Activated T-cell treated with anti-CD3 and anti-CD28 coated beads, Interleukin-2, amount 50 U/mL, for 4 hours (primary cell): ENCODE measurements at regions not wholly inside any gene's neighbourhood (a gene's known extent, or its start where the extent isn't known, plus 50 kb on each side); places are given as distances from the start of the nearest gene placed in this dataset.

Source experiments
- ATAC-seq, 2 donors: fragments of 200-7000 bp; cut with Tn5 transposase; one replicate each; pipeline ENCODE4 v1.10.0; 2021
- DNase-seq: peaks from one replicate; pipeline ENCODE4 v3.0.0-alpha.2; 2020
- H3K27me3 Mint-ChIP-seq: one replicate; pipeline ENCODE4 v1.8.0; 2021; ENCODE audit warnings: low read depth, mixed read lengths
- H3K36me3 Mint-ChIP-seq: one replicate; pipeline ENCODE4 v1.8.0; 2022; ENCODE audit warnings: mixed read lengths; ENCODE audit not compliant: insufficient read depth
- H3K4me1 Mint-ChIP-seq: one replicate; pipeline ENCODE4 v1.8.0; 2021; ENCODE audit warnings: low read depth, mixed read lengths
- H3K4me3 Mint-ChIP-seq: one replicate; pipeline ENCODE4 v1.8.0; 2021; ENCODE audit warnings: mild to moderate bottlenecking, moderate library complexity, mixed read lengths
- H3K9me3 Mint-ChIP-seq: one replicate; pipeline ENCODE4 v1.8.0; 2021; ENCODE audit warnings: mixed read lengths

DNA sequence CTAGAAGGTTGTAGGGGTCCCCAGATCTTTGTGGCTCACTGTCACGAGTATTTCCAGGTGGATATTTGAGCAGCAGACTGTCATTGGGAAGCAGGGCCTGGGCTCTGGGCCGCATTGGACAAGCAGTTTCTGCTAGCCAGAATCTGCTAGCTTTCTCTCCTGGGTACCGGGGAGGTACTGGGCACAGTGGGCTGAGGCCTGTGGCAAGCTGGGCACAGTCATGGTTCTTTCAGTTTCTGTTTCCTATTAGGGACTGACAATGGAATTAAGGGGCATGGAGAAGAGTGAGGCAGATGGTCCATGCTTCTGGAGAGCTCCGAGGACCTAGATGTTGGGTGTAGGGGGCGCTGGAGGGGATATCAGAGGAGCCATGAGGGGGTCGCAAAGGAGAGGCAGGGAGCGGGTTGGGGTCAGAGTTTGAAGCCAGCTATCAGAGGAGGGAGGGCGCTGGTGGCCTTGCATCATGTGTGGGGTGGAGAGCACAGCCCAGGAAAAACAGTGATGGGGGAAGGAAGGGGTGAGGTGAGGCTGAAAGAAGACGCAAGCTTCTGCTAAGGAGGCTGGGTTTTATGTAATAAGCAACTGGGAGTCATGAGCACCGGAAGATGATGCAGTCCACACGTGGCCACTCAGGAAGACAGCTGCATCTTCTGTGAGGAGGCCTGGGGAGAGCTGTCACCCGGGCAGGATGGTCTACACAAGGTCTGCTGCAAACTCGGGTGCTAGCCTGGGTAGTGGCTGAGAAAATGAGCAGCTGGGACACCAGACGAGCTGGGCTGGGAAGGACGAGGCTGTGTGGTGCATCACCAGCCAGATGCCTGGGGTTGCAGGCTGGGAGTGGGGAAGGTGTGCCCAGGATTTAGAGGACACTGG is 72.7 kb downstream of the IER5 start:
- Mint-ChIP-seq H3K9me3 (peaks cover 15% of the 10 kb centered on the region), H3K4me1 (peaks cover 33% of the 10 kb centered on the region), H3K27me3 (no peaks in the 10 kb centered on the region), H3K4me3 (no peak overlapping the region), H3K36me3 (no peaks in the 10 kb centered on the region)
- no peak for DNase-seq
- ATAC-seq = no peak

DNA sequence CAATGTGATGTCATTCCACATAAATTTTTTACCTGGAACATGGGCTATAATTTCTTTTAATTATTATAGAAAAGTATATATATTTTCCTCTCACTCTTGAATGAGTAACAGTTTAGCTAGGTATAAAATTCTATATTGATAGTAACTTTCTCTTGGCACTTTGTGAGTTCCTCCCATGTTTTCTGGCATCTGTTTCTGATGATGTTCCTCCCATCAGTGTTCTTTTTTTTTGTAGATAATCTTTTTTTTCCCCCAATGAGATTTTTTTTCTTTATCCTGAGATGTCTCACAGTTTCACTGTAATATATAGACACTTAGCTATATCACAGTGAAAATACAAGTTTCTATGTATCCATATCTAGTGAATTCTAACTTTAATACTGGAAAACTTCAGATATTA is 75.2 kb downstream of the IER5 start:
- ATAC-seq (no peak), DNase-seq (no peak)
- Mint-ChIP-seq H3K4me1 (peaks cover 23% of the 10 kb centered on the region), H3K9me3 (peaks cover 15% of the 10 kb centered on the region), H3K27me3 (no peaks in the 10 kb centered on the region), H3K4me3 (no peak overlapping the region), H3K36me3 (no peaks in the 10 kb centered on the region)

DNA sequence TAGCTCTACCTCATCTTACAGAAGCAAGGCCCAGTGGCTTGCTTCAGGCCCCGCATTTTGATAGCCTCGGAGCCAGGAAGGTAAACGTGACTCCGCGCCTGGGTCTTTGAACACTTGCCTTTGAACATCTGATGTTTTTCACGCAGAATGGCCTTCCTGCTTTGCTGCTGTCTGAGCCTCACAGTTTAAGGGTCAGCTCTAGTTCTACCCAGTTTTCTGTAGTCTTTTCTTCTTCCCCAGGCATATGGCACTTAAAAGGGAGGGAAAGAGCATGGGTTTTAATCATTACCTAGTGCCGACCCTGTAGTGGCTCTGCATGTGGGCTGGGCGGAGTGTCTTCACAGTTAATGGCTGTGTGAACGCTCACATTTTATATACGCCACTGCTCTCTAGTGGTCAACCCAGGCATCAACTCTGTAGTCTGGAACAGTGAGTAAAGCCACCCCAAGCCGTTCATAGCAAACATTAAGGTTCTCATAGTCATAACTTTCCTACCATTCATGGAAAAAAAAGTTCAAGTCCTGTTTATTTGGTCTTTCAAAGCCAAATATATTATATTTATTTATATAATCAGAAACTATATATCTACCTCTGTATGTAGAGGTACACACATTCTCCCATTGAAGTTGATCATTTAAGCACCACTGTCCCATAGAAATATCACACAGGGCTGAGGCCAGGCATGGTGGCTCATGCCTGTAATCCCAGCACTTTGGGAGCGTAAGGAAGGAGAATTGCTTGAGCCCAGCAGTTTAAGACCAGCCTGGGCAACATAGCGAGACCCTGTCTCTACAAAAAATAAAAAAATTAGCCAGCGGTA is 78.1 kb downstream of the IER5 start:
- H3K4me1 Mint-ChIP-seq = peaks cover 4% of the 10 kb centered on the region
- H3K4me3 Mint-ChIP-seq = peak overlapping the region; percentile 40
- H3K36me3 Mint-ChIP-seq = no peaks in the 10 kb centered on the region
- ATAC-seq (peak; percentile 99), DNase-seq (peak; percentile 65)
- no peaks in the 10 kb centered on the region for H3K27me3 Mint-ChIP-seq
- H3K9me3 Mint-ChIP-seq = peaks cover 15% of the 10 kb centered on the region

DNA sequence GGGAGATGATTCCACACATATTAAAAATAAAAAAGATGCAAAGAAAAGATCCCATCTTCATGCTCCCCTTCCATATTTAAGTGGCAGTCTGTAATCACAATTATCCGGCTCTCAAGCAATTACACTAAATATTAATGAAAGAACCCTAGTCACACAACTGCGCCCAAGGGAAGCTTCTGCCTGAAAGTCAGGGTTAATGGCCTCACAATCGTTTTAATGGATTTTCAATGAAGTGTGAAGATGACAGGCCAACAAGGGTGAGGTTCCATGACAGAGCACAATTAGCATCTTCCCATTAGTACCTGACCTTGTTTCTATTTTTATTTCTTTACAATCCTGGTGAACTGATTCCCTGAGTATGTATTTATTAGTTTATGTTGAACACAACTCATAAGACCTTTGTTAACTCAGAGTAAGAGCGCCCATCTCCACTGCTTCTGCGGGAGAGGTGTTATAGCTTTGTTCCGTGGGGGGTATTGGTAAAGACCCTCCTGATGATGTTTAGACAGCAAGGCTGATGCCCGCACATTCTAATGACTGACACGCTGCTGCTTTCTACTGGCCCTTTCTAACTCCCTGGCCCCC is 80.9 kb downstream of the IER5 start:
- Mint-ChIP-seq H3K27me3 (no peaks in the 10 kb centered on the region), H3K4me3 (no peak overlapping the region), H3K4me1 (peaks cover 4% of the 10 kb centered on the region), H3K9me3 (peaks cover 14% of the 10 kb centered on the region), H3K36me3 (no peaks in the 10 kb centered on the region)
- DNase-seq (no peak), ATAC-seq (no peak)

DNA sequence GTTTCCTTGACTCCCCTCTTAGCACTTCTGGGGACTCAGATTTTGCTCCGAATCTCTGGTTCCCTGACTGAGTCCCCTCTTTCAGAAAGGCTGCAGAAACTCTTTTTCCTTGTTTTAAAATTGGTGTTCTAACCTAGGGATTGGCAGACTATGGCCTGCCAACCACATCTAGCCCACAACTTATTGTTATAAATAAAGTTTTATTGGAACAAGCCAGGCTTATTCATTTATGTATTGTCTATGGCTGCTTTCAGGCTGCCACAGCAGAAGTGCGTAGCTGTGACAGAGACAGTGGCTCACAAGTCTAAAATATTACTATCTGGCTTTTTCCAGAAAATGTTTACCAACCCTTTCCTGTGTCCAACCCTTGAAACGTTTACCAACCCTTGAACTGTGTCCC is 81.7 kb downstream of the IER5 start:
- DNase-seq (no peak), ATAC-seq (no peak)
- H3K9me3 Mint-ChIP-seq = peaks cover 9% of the 10 kb centered on the region
- no peaks in the 10 kb centered on the region for H3K36me3 Mint-ChIP-seq
- H3K27me3 Mint-ChIP-seq = no peaks in the 10 kb centered on the region
- H3K4me1 Mint-ChIP-seq = peaks cover 4% of the 10 kb centered on the region
- no peak overlapping the region for H3K4me3 Mint-ChIP-seq

DNA sequence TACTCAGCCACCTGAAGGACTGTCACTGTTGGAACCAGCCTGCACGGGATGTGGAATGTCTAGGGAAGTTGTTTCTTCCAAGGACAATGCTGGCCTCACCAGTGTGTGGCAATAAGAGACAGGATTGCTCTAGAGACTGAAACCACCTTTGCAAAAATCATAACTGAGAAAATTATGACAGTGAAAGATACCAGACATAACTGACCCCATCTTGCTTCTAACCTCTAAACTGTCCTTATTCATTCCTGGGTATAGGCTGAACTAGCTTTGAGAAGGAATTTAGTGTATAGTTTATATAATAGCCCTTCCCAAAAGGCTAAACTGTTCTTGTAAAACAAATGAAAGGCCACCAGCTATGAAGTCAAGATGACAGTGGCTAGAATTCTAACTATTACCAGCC is 83.6 kb downstream of the IER5 start:
- no peaks in the 10 kb centered on the region for H3K27me3 Mint-ChIP-seq
- DNase-seq (no peak), ATAC-seq (no peak)
- H3K4me1 Mint-ChIP-seq = no peaks in the 10 kb centered on the region
- H3K4me3 Mint-ChIP-seq = no peak overlapping the region
- peaks cover 7% of the 10 kb centered on the region for H3K9me3 Mint-ChIP-seq
- H3K36me3 Mint-ChIP-seq = no peaks in the 10 kb centered on the region

DNA sequence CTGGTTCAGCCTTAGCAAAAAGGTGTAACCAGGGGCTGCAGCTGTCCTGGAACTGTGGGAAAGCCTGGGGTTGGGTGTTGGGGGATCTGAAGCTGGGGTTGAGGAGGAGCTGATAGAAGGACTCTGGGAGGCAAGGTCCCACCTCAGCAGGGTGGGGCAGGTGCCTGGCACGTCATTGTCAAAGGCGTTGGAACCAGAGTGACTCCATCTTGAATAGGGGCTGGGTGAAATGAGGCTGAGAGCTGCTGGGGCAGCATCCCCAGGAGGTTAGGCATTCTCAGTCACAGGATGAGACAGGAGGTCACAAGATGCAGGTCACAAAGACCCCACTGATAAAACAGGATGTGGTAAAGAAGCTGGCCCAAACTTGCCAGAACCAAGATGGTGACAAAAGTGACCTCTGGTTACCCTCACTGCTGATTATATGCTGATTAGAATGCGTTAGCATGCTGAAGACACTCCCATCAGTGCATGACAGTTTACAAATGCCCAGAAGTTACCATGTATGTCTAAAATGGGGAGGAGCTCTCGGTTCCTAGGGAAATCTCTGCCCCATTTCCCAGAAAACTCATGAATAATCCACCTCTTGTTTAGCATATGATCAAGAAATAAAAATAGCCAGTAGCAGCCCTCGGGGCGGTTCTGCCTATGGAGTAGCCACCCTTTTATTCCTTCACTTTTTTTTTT is 85.4 kb downstream of the IER5 start:
- DNase-seq = no peak
- no peak for ATAC-seq
- H3K27me3 Mint-ChIP-seq = no peaks in the 10 kb centered on the region
- no peaks in the 10 kb centered on the region for H3K4me1 Mint-ChIP-seq
- H3K4me3 Mint-ChIP-seq = no peak overlapping the region
- H3K36me3 Mint-ChIP-seq = no peaks in the 10 kb centered on the region
- peaks cover 7% of the 10 kb centered on the region for H3K9me3 Mint-ChIP-seq

DNA sequence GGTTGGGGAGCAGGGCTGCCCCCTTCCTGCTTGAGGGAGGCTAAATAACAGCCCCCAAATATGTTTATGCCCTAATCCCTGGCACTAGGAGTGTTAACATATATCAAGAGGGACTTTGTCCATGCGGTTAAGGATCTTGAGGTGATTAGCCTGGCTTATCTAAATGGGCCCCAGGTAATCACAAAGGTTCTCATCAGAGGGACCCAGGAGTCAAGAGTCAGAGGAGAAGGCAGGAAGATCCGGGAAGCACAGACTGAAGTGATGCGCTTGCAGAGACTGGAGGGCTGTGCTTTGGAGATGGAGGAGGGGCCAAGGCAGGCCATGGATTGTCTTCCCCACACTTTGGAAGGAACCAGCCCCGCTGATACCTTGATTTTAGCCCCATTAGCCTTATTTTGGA is 86.4 kb downstream of the IER5 start:
- ATAC-seq (no peak), DNase-seq (no peak)

DNA sequence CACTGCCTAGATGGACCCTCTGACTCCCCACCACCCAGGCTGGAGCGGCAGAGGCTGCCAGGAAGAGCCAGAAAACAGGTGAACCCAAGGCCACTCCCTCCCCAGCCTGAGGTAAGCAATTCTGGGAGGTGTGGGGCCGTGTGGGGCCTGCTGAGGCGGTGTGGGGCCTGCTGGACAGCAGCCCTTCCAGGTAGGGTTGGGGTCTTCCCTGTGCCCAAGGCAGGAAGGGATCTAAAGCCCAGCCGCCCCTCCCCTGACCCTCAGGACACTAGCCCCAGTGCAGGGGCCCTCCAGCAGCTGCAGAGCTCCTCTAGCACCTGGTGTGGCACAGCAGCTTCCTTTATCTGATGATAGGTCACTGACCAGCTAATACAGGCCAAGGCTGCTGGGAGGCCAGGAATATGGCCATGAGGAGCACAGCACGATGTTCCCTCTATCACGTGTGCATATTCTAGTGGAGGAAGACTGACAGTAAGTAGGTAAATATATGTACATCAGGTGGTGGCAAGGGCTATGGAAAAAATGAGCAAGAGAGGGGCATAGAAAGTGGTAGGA is 86.9 kb downstream of the IER5 start:
- H3K4me3 Mint-ChIP-seq = no peak overlapping the region
- H3K27me3 Mint-ChIP-seq = no peaks in the 10 kb centered on the region
- ATAC-seq = no peak
- H3K9me3 Mint-ChIP-seq = peaks cover 7% of the 10 kb centered on the region
- peaks cover 13% of the 10 kb centered on the region for H3K4me1 Mint-ChIP-seq
- no peaks in the 10 kb centered on the region for H3K36me3 Mint-ChIP-seq
- no peak for DNase-seq

More for the DNA sequence above, 86.4 kb downstream of the IER5 start:
- Mint-ChIP-seq H3K9me3 (peaks cover 7% of the 10 kb centered on the region), H3K4me3 (no peak overlapping the region), H3K27me3 (no peaks in the 10 kb centered on the region), H3K4me1 (peaks cover 7% of the 10 kb centered on the region), H3K36me3 (no peaks in the 10 kb centered on the region)

DNA sequence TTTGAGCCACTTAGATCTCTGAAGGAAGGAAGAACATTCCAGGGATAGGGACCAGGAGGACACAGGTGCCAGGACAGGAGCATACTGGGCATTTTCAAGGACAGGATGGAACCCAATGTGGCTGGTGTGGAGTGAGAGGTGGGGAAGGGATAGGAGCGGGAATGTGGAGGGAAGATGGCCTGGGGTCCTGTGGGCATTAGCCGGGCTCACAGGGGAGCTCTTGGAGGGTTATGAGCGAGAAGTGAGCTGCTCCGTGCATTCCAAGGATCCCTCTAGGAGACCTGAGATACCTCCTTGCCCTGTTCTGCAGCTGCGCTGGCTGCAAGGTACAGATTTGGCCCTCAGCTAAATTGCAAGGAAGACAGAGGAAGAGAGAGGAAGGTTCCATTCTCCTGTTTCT is 87.5 kb downstream of the IER5 start:
- DNase-seq = no peak
- Mint-ChIP-seq H3K9me3 (peaks cover 7% of the 10 kb centered on the region), H3K27me3 (no peaks in the 10 kb centered on the region), H3K4me3 (no peak overlapping the region), H3K36me3 (no peaks in the 10 kb centered on the region), H3K4me1 (peaks cover 13% of the 10 kb centered on the region)
- ATAC-seq = no peak

DNA sequence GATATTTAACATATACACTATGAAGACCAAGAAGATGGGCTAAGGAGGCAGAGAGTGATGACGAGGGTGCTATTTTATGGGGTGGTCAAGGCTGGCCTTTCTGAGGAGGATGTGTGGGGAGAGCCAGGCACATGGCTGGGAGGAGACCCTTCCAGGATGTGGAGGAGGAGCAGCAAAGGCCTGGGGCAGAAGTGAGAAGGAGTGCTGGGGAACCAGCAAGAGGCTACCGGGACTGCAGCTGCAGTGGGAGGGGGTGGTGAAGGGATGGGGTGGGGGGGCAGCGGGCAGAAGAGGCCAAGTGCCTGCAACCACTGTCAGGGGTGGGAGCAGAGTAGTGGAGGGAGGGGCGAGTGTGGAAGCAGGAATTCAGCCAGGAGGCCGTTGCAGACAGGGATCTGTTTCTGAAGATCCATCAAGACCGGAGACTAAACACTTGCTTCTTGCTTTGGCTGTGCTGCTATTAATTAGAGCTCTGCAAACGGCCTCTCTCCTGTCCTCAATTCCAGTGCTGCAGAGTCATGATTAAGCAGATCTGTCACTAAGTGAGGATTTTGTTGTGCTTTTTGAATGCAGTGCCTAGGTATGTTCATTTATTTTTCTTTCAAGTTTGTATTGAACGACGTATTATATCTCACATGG is 89.9 kb downstream of the IER5 start:
- Mint-ChIP-seq H3K4me1 (peaks cover 13% of the 10 kb centered on the region), H3K27me3 (peaks cover 3% of the 10 kb centered on the region), H3K9me3 (no peaks in the 10 kb centered on the region), H3K36me3 (no peaks in the 10 kb centered on the region), H3K4me3 (no peak overlapping the region)
- ATAC-seq (no peak), DNase-seq (no peak)

DNA sequence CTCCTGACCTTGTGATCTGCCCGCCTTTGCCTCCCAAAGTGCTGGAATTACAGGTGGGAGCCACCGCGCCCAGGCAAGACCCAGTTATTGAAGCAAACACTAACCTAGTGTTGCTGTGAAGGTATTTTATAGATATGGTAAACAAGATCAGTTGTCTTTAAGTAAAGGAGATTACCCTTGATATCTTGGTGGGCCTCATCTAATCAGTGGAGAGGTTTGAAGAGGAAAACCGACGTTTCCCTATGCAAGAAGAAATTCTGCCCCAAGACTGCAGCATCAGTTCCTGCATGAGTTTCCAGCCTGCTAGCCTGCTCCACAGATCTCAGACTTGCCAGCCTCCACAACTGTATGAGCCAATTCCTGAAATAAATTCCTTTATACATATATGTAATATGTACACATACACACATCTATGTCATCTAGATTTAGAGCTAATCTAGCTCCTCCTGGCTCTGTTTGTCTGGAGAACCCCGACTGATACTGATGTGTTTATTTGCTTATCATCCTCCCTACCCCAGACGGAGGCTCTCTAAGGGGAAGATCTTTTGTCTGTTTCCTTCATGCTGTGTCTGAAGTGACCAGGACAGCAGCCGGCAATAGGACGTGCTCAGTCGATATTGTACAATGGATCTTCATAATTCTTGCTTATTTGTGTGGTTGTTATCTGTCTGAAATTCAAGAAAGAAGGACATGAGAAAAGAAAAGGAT is 90.9 kb downstream of the IER5 start:
- Mint-ChIP-seq H3K4me3 (no peak overlapping the region), H3K27me3 (peaks cover 3% of the 10 kb centered on the region), H3K36me3 (no peaks in the 10 kb centered on the region), H3K4me1 (peaks cover 13% of the 10 kb centered on the region), H3K9me3 (no peaks in the 10 kb centered on the region)
- no peak for DNase-seq
- ATAC-seq = peak; percentile 12 to 21

DNA sequence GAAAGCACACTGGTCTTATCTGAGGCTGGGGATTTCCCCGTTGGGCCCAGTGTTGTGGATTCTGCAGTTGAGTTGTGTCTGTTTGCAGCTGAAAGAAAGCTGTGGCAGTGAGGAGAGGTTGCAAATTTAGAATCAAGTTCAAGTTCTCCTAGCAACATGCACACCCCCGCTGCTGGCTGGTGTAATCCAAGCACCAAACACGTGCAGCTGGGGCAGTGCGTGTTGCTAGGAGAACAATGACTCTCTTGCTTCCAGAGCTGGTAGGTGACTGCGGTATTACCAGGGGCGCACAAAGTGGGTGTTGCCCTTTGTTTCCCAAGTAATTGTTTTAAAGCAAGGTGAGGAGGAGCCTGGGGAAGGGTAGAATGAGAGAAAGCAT is 91.5 kb downstream of the IER5 start:
- Mint-ChIP-seq H3K27me3 (peaks cover 6% of the 10 kb centered on the region), H3K36me3 (no peaks in the 10 kb centered on the region)

More for the DNA sequence above, 91.5 kb downstream of the IER5 start:
- Mint-ChIP-seq H3K4me3 (peak overlapping the region; percentile 8), H3K9me3 (no peaks in the 10 kb centered on the region), H3K4me1 (peaks cover 13% of the 10 kb centered on the region)
- ATAC-seq = peak; percentile 59 to 81
- peak; percentile 22 for DNase-seq
